Sigmoid colon (tissue), 3 donors: ENCODE measurements at regions not wholly inside any gene's neighbourhood (a gene's known extent, or its start where the extent isn't known, plus 50 kb on each side); places are given as distances from the start of the nearest gene placed in this dataset.

Source experiments
- POLR2A ChIP-seq, 2 donors: fragments of 450-650 bp; IDR thresholded peaks; one replicate each; pipeline ENCODE4 v1.6.1; 2016; ENCODE audit warnings: antibody characterized with exemption in 2 of 2, mild to moderate bottlenecking in 2 of 2, moderate library complexity in 2 of 2
- TF ChIP-seq, protein P1 (sequence below), 4 experiments: fragments of 450-650 bp in 3 of 4; fragments of 200-600 bp in 1 of 4; IDR thresholded peaks; one replicate each; pipeline ENCODE4 v1.5.1; 2016 to 2019; ENCODE audit warnings: antibody characterized with exemption in 4 of 4, mild to moderate bottlenecking in 3 of 4, moderate library complexity in 2 of 4

DNA sequence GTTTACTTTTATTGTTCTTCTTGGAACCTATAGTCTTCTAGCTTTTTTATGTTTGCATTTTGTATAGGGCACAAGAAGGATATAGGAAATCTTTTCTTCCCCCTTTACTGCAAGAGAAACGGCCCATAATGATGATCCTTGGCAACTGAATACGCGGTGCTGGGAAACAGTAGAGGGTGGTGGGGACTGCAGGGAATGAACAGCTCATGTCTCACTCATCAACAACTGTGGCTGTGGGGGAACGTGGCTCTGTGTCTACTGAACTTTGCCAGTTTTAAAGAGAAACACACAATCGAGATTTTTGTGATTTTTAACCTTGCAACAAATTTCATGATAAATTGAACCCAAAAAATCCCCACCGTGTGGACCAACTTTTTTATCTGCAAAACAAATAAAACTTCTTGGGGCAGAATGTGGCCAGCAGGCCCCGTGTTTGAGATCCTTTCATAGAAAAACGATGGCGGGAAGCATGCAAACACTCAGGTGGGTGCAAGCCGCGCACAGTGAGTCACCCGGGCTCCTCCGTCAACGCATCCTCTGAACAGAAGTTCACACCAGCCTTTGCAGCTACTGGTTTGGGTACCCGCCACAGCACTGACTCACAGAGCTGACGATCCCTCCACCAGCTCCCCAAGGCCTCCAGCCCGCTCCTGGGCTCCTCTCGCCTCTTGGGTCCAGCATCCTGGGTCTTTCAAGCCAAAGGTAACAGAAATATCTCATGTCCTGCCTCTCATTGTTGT, 149.3 kb downstream of the COL6A3 start:
- no peak for TF ChIP-seq POLR2A (IDR thresholded peaks at IDR 0.05)
- TF ChIP-seq, protein P1, sequence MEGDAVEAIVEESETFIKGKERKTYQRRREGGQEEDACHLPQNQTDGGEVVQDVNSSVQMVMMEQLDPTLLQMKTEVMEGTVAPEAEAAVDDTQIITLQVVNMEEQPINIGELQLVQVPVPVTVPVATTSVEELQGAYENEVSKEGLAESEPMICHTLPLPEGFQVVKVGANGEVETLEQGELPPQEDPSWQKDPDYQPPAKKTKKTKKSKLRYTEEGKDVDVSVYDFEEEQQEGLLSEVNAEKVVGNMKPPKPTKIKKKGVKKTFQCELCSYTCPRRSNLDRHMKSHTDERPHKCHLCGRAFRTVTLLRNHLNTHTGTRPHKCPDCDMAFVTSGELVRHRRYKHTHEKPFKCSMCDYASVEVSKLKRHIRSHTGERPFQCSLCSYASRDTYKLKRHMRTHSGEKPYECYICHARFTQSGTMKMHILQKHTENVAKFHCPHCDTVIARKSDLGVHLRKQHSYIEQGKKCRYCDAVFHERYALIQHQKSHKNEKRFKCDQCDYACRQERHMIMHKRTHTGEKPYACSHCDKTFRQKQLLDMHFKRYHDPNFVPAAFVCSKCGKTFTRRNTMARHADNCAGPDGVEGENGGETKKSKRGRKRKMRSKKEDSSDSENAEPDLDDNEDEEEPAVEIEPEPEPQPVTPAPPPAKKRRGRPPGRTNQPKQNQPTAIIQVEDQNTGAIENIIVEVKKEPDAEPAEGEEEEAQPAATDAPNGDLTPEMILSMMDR (IDR thresholded peaks at IDR 0.05), result no peak
